ENCODE measurements at regions not wholly inside any gene's neighbourhood (a gene's known extent, or its start where the extent isn't known, plus 50 kb on each side); places are given as distances from the start of the nearest gene placed in this dataset.

- TF ChIP-seq PATZ1 (CRISPR knock-in tag; IDR thresholded peaks at IDR 0.05; ENCODE audit: borderline replicate concordance) (no peak), ZFP3 (CRISPR knock-in tag; IDR thresholded peaks at IDR 0.05) (no peak), CREB5 (CRISPR knock-in tag; IDR thresholded peaks at IDR 0.05; ENCODE audit: low read depth) (no peak), POU6F1 (CRISPR knock-in tag; IDR thresholded peaks at IDR 0.05; ENCODE audit: borderline replicate concordance, low read depth) (no peak), ARNTL (CRISPR knock-in tag; IDR thresholded peaks at IDR 0.05; ENCODE audit: borderline replicate concordance, low read depth) (no peak), RARB (CRISPR knock-in tag; IDR thresholded peaks at IDR 0.05) (no peak), ZFP30 (CRISPR knock-in tag; IDR thresholded peaks at IDR 0.05) (no peak), OSR1 (CRISPR knock-in tag; IDR thresholded peaks at IDR 0.05) (no peak)
These were observed 222.9 kb downstream of the TTLL2 start for GRCh38 chr6:167547751-167548150.

All from SK-N-SH treated with all-trans-retinoic acid at 6 μM for 48 hours (cell line).